SK-N-SH (cell line): ENCODE measurements at regions not wholly inside any gene's neighbourhood (a gene's known extent, or its start where the extent isn't known, plus 50 kb on each side); places are given as distances from the start of the nearest gene placed in this dataset.

Experiments
- CTCF ChIP-seq: fragments of 200-600 bp; sonication (generic); IDR thresholded peaks from 2 replicates; pipeline ENCODE4 v1.6.1; 2017; ENCODE audit warnings: antibody characterized with exemption, mild to moderate bottlenecking, moderate library complexity
- MAX ChIP-seq: IDR thresholded peaks from 2 replicates; pipeline ENCODE4 v1.4.0; 2012; ENCODE audit warnings: low read depth
- NRF1 ChIP-seq: IDR thresholded peaks from 2 replicates; pipeline ENCODE4 v1.6.1; 2012; ENCODE audit warnings: low read depth, mild to moderate bottlenecking, low read length
- RAD21 ChIP-seq: IDR thresholded peaks from 2 replicates; pipeline ENCODE4 v1.6.1; 2012; ENCODE audit warnings: mild to moderate bottlenecking, low read length
- RFX5 ChIP-seq: IDR thresholded peaks from 2 replicates; pipeline ENCODE4 v1.6.1; 2012; ENCODE audit warnings: mild to moderate bottlenecking, improper control_type of control experiment, low read length
- SMC3 ChIP-seq: IDR thresholded peaks from 2 replicates; pipeline ENCODE4 v1.6.1; 2012; ENCODE audit warnings: low read depth, low read length, improper control_type of control experiment
- TEAD4 ChIP-seq: IDR thresholded peaks from 2 replicates; pipeline ENCODE4 v1.4.0; 2012; ENCODE audit warnings: mild to moderate bottlenecking, borderline replicate concordance; ENCODE audit not compliant: insufficient read depth
- YY1 ChIP-seq: IDR thresholded peaks from 2 replicates; pipeline ENCODE4 v1.4.0; 2012; ENCODE audit warnings: low read depth, mild to moderate bottlenecking
- TF ChIP-seq, protein P1 (sequence below): IDR thresholded peaks from 2 replicates; pipeline ENCODE4 v1.4.0; 2012; ENCODE audit warnings: low read depth, borderline replicate concordance

DNA sequence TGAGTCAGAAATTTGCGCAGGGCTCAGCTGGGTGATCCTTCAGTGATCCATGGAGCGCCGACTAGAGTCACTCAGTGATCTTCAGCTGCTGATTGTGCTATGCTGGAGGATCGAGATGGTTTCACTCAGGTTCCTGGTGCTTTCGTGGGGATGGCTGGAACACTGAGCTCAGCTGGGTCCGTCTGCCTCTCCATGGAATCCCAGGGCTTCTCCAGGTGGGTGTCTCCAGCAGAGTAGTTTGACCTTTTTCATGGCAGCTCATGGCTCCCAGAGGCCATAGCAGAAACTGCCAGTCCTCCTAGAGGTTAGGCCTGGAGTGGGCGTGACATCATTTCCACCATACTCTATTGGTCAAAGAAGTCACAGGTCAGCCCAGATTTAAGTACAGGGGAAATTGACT, 88.8 kb upstream of the SIRPA start:
- TF ChIP-seq RAD21 (no peak), CTCF (no peak), RFX5 (no peak), SMC3 (no peak), NRF1 (no peak), MAX (no peak), TEAD4 (no peak), YY1 (no peak)
- TF ChIP-seq, protein P1, sequence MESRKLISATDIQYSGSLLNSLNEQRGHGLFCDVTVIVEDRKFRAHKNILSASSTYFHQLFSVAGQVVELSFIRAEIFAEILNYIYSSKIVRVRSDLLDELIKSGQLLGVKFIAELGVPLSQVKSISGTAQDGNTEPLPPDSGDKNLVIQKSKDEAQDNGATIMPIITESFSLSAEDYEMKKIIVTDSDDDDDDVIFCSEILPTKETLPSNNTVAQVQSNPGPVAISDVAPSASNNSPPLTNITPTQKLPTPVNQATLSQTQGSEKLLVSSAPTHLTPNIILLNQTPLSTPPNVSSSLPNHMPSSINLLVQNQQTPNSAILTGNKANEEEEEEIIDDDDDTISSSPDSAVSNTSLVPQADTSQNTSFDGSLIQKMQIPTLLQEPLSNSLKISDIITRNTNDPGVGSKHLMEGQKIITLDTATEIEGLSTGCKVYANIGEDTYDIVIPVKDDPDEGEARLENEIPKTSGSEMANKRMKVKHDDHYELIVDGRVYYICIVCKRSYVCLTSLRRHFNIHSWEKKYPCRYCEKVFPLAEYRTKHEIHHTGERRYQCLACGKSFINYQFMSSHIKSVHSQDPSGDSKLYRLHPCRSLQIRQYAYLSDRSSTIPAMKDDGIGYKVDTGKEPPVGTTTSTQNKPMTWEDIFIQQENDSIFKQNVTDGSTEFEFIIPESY: no peak
